Stomach (tissue), 4 donors: ENCODE measurements at regions not wholly inside any gene's neighbourhood (a gene's known extent, or its start where the extent isn't known, plus 50 kb on each side); places are given as distances from the start of the nearest gene placed in this dataset.

Source experiments
- CTCF ChIP-seq, 7 experiments: fragments of 450-650 bp in 4 of 7; fragments of 200-600 bp in 3 of 7; sonication (generic) in 3 of 7; IDR thresholded peaks; one replicate each; pipeline ENCODE4 v1.5.1; 2016 to 2019; ENCODE audit warnings: antibody characterized with exemption in 7 of 7, control low read depth in 2 of 7, mild to moderate bottlenecking in 1 of 7
- POLR2A ChIP-seq, 4 donors: fragments of 450-650 bp; IDR thresholded peaks; one replicate each; pipeline ENCODE4 v1.6.1; 2016; ENCODE audit warnings: antibody characterized with exemption in 4 of 4, control low read depth in 2 of 4, mild to moderate bottlenecking in 1 of 4, moderate library complexity in 1 of 4
- POLR2AphosphoS5 ChIP-seq, 3 donors: sonication (generic); formaldehyde crosslinking; IDR thresholded peaks; one replicate each; pipeline ENCODE4 v1.6.1; 2016; ENCODE audit warnings: antibody characterized with exemption in 3 of 3

DNA sequence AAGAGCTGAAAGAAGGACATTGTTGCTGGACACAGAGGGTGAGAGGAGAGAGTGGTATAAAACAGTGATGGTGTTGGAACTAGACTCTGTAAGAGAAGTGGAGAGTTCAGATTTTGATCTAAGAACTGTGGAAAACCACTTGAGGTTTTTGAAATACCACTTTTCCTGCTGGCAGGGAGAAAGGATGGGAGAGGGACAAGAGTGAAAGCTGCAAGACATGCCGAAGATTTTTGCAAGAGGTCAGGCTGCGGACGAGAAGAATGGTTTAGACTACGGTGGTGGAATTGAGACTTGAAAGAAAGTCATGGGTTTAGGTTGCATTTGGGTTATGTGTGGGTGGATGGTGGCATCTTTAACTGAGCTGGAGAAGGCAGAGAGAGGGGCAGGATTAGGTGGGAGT lies 202.2 kb upstream of the RPS23 start:
- no peak for TF ChIP-seq CTCF (IDR thresholded peaks at IDR 0.05)
- TF ChIP-seq POLR2A (IDR thresholded peaks at IDR 0.05), result no peak
- no peak for TF ChIP-seq POLR2AphosphoS5 (IDR thresholded peaks at IDR 0.05)
